ENCODE measurements at regions not wholly inside any gene's neighbourhood (a gene's known extent, or its start where the extent isn't known, plus 50 kb on each side); places are given as distances from the start of the nearest gene placed in this dataset.

- no peak for DNase-seq
- Histone ChIP-seq H3K4me3 (no peak overlapping the region), H3K4me1 (peaks cover 18% of the 10 kb centered on the region), H3K36me3 (ENCODE audit: low read depth, missing control alignments) (no peaks in the 10 kb centered on the region), H3K27me3 (no peaks in the 10 kb centered on the region), H3K27ac (no peak overlapping the region), H3K9me3 (no peaks in the 10 kb centered on the region)
- 91 to 97% methylated on average over 9 of the region's 9 CpGs for WGBS, 2 donors
- TF ChIP-seq POLR2A (IDR thresholded peaks at IDR 0.05) (no peak), CTCF (IDR thresholded peaks at IDR 0.05) (no peak)
- intact Hi-C loops (cut with DNase I; ENCODE audit: low total_unique reads): no loop called here
These were observed 340.8 kb downstream of the RPS24 start for GRCh38 chr10:78374331-78375028.

- Histone ChIP-seq H3K4me3 (no peak overlapping the region), H3K9me3 (no peaks in the 10 kb centered on the region), H3K36me3 (ENCODE audit: low read depth, missing control alignments) (no peaks in the 10 kb centered on the region), H3K4me1 (peaks cover 18% of the 10 kb centered on the region), H3K27ac (no peak overlapping the region), H3K27me3 (no peaks in the 10 kb centered on the region)
- peak; percentile 36 for DNase-seq
- TF ChIP-seq POLR2A (IDR thresholded peaks at IDR 0.05): no peak
- no peak for TF ChIP-seq CTCF (IDR thresholded peaks at IDR 0.05)
- WGBS, 2 donors: 77 to 83% methylated on average over 17 of the region's 17 CpGs
- intact Hi-C loops (cut with DNase I; ENCODE audit: low total_unique reads): no loop called here
These were observed 342.5 kb downstream of the RPS24 start for GRCh38 chr10:78375854-78376785.

GRCh38 chr10:78377356-78377755, 343.7 kb downstream of the RPS24 start:
- Histone ChIP-seq H3K4me3 (no peak overlapping the region), H3K36me3 (ENCODE audit: low read depth, missing control alignments) (no peaks in the 10 kb centered on the region), H3K27ac (no peak overlapping the region), H3K27me3 (no peaks in the 10 kb centered on the region), H3K9me3 (no peaks in the 10 kb centered on the region), H3K4me1 (peaks cover 18% of the 10 kb centered on the region)
- intact Hi-C loops (cut with DNase I; ENCODE audit: low total_unique reads): no loop called here
- no peak for TF ChIP-seq CTCF (IDR thresholded peaks at IDR 0.05)
- no peak for TF ChIP-seq POLR2A (IDR thresholded peaks at IDR 0.05)
- DNase-seq: no peak
- whole genome bisulfite sequencing, 2 donors: 85 to 94% methylated on average over 1 of the region's 1 CpG

- Histone ChIP-seq H3K27ac (no peak overlapping the region), H3K9me3 (no peaks in the 10 kb centered on the region), H3K36me3 (ENCODE audit: low read depth, missing control alignments) (no peaks in the 10 kb centered on the region), H3K4me3 (no peak overlapping the region), H3K4me1 (peaks cover 18% of the 10 kb centered on the region), H3K27me3 (no peaks in the 10 kb centered on the region)
- TF ChIP-seq CTCF (IDR thresholded peaks at IDR 0.05) (no peak), POLR2A (IDR thresholded peaks at IDR 0.05) (no peak)
- intact Hi-C loops (cut with DNase I; ENCODE audit: low total_unique reads): no loop called here
- WGBS, 2 donors: 93 to 99% methylated on average over 4 of the region's 4 CpGs
- DNase-seq: no peak
These were observed 344.5 kb downstream of the RPS24 start for GRCh38 chr10:78378192-78378591.

All from testis (tissue), 2 donors.